BJ (cell line): ENCODE measurements at regions not wholly inside any gene's neighbourhood (a gene's known extent, or its start where the extent isn't known, plus 50 kb on each side); places are given as distances from the start of the nearest gene placed in this dataset.

Source experiments
- CTCF ChIA-PET: fragments of 350-600 bp; formaldehyde crosslinking; extraction: SDS; loops from one replicate; lab custom pipeline; 2021; ENCODE audit warnings: antibody characterized with exemption, inconsistent platforms; lab: Yijun Ruan, JAX
- POLR2A ChIA-PET: fragments of 300-600 bp; sonication (Branson Sonifier 250); formaldehyde crosslinking; extraction: SDS; loops from one replicate; lab custom pipeline; 2021; ENCODE audit warnings: antibody characterized with exemption; lab: Charles Lee
- DNase-seq: peaks from one replicate; pipeline ENCODE4 v3.0.0-alpha.2; 2011; ENCODE audit warnings: low read depth
- H3K27me3 ChIP-seq: 2 replicates; pipeline ENCODE4 v1.6.0; 2011; ENCODE audit warnings: low read length; ENCODE audit not compliant: control insufficient read depth, insufficient read depth
- H3K36me3 ChIP-seq: 2 replicates; pipeline ENCODE4 v1.5.1; 2011; ENCODE audit warnings: low read length; ENCODE audit not compliant: control insufficient read depth, insufficient read depth
- H3K4me3 ChIP-seq: 2 replicates; pipeline ENCODE4 v1.5.1; 2011; ENCODE audit warnings: low read depth, mild to moderate bottlenecking, control low read depth, low read length
- TF ChIP-seq, protein P1 (sequence below): IDR thresholded peaks from 2 replicates; pipeline ENCODE4 v1.5.1; 2011; ENCODE audit warnings: low read depth, mild to moderate bottlenecking, control low read depth, inconsistent platforms, low read length, moderate library complexity; ENCODE audit not compliant: insufficient read depth

DNA sequence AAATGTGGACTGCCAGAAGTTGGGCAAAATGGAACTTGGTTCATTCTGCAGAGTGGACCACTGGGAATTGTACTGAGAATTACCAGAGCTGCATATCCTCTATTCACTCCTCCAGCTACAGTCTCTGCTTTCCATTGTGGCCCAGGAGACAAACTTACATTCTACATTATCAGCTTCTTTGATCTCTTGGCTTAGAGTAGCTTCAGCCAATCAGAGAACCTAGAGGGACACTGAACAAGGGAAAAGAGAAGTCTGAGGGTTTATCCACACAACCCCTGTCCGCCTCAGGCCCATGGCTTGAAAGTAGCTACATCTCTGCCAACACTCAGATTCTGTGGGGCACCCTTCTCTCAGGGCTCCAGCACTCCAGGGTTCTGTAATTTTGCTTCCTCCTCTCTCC is 251.1 kb downstream of the TRIB2 start:
- H3K36me3 ChIP-seq, result no peaks in the 10 kb centered on the region
- no peaks in the 10 kb centered on the region for H3K27me3 ChIP-seq
- no peak overlapping the region for H3K4me3 ChIP-seq
- ChIA-PET POLR2A (no interaction called here), CTCF (interaction anchor here (1.0 to 2.3 kb wide), 3 partner anchors 9 to 39 kb away, joined by 3 to 6 read pairs (median 6); no protein-coding TSS in a partner anchor)
- TF ChIP-seq, protein P1, sequence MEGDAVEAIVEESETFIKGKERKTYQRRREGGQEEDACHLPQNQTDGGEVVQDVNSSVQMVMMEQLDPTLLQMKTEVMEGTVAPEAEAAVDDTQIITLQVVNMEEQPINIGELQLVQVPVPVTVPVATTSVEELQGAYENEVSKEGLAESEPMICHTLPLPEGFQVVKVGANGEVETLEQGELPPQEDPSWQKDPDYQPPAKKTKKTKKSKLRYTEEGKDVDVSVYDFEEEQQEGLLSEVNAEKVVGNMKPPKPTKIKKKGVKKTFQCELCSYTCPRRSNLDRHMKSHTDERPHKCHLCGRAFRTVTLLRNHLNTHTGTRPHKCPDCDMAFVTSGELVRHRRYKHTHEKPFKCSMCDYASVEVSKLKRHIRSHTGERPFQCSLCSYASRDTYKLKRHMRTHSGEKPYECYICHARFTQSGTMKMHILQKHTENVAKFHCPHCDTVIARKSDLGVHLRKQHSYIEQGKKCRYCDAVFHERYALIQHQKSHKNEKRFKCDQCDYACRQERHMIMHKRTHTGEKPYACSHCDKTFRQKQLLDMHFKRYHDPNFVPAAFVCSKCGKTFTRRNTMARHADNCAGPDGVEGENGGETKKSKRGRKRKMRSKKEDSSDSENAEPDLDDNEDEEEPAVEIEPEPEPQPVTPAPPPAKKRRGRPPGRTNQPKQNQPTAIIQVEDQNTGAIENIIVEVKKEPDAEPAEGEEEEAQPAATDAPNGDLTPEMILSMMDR, result no peak
- DNase-seq, result no peak

DNA sequence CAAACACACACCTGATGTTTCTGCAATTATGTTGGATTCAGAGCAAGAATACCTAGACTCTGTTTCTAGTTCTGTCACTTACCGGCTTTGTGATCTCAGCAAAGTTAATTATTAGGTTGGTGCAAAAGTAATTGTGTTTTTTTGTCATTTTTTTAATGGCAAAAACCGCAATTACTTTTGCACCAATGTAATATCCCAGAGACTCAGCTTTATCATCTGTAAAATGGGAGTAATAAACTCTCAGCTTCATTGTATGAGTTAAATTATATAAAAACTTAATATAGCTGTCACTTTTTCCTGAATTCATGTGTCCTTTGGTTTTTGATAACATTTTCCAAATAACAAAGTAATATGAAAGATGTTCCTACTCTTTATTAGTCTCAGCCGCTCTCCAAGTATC is 251.7 kb downstream of the TRIB2 start:
- POLR2A ChIA-PET, result no interaction called here
- Histone ChIP-seq H3K27me3 (no peaks in the 10 kb centered on the region), H3K4me3 (no peak overlapping the region), H3K36me3 (no peaks in the 10 kb centered on the region)
- TF ChIP-seq, protein P1, result no peak
- CTCF ChIA-PET, result interaction anchor here (2.3 kb wide), 1 partner anchor 38 kb away, joined by 6 read pairs; no protein-coding TSS in a partner anchor
- no peak for DNase-seq

DNA sequence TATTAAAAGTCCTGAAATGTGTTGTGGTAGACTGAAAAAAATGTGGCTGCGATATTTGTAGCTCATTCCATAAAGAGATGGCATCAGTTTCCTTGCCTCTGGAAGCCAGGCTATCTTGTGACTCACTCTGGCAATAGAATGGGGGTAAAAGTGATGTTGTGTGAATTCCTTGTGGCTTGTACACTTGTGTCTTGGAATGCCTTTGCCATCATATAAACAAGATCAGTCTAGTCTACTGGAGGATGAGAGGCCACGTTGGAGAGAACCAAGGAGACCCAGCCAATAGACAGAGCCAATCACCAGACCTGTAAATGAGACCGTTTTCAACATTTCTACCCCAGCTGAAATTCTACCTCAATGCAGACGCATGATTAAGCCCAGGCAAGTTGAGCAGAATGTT is 254.1 kb downstream of the TRIB2 start:
- POLR2A ChIA-PET, result no interaction called here
- TF ChIP-seq, protein P1, result no peak
- peak; percentile 26 for DNase-seq
- no peak overlapping the region for H3K4me3 ChIP-seq
- no peaks in the 10 kb centered on the region for H3K27me3 ChIP-seq
- no peaks in the 10 kb centered on the region for H3K36me3 ChIP-seq
- CTCF ChIA-PET, result interaction anchor here (1.4 kb wide), 1 partner anchor 254 kb away, joined by 4 read pairs; the partner anchor contains the start of gene TRIB2

DNA sequence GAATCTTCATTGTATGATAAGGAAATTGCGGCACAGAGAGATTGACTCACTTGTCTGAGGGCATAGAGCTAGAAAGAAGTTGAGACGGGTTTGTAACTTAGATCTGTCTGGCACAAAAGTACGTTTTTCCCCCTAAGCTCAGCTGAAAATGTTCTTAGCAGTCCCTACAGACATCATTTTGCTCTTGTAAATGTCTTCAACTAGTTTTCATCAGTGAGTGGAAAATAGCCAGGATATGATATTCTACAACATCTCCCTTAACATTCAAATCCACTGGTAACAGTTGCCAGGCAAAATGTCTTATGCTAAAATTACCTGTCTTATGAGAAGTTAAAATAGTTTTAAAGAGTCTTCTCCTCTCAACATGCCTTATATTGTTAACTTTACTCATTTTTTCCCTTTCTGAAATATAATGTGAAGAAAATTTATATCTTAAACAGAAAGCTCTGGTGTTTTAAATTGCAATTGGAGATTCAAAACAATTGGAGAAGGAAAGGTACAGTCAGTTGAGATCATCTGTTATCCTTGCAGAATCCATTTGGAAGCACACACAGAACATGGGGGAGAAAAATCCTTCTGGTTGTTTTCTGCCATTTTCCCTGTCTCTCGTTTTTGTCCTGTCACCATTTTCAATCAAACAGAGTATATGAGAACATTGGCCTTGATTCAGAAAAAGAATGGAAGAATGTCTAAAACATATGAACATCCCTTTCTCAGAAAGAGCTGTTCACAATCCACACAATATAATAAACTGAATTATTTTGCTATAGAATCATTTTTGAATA is 255.0 kb downstream of the TRIB2 start:
- Histone ChIP-seq H3K27me3 (no peaks in the 10 kb centered on the region), H3K36me3 (no peaks in the 10 kb centered on the region), H3K4me3 (no peak overlapping the region)
- CTCF ChIA-PET, result no interaction called here
- POLR2A ChIA-PET, result no interaction called here
- TF ChIP-seq, protein P1, result no peak
- no peak for DNase-seq

DNA sequence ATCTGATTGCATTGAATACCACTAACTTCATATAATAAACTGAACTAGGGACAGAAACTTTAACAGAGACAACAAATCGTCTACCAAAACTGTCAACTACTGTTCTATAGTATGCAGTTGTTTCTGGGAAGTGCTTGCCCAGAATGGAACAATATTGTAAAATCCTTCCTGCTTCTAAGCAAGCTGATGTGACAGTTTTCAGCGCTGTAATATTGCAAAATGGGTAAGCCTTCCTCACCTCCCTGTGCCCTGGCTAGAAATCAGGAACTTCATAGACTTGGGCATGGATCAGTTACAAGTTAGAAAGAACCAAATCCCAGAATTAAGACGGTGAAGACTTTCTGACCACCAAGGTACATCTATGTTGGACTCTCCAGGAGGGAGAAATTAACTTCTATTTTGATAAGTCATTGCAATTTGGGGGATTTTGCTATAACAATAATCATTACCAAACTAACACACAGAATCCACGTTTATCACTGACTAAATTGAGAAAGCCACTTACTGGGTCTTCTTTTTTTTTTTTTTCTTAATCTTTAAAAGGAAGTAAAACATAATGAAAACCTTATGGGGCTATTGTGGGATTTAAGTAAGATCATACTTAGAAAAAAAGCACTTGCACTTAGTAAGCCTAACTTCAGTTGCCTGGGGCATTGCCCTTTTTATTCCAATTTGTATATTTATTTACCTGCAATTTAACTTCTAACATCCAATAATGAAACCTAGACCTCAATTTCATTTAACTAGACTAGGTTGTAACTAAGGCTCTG is 261.5 kb downstream of the TRIB2 start:
- H3K4me3 ChIP-seq, result no peak overlapping the region
- TF ChIP-seq, protein P1, result no peak
- H3K36me3 ChIP-seq, result no peaks in the 10 kb centered on the region
- CTCF ChIA-PET, result no interaction called here
- DNase-seq, result no peak
- H3K27me3 ChIP-seq, result no peaks in the 10 kb centered on the region
- POLR2A ChIA-PET, result no interaction called here
